ENCODE measurements at regions not wholly inside any gene's neighbourhood (a gene's known extent, or its start where the extent isn't known, plus 50 kb on each side); places are given as distances from the start of the nearest gene placed in this dataset.
"Not testable (repeated sequence)": the region's sequence is repeated elsewhere in the genome, so short reads cannot be mapped to it uniquely, and the experiment has no call there.

DNA sequence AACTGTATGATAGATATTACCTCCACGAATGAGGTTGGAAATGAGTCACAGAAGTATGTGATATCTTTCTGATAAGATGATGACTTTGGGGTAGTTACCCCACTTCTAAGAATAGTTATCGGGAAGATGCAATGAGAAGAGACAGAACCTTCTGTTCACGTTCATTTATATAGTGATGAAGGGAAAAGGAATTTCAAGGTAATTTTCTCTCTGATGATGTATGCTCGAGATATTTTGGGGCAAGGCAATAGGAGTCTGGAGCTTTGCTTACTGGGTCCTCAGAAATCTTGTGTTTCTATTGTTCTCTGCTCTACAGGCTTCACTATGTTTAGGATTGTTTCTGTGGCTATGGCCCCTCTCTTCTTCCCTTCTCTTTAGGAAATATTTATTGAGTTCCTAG, 1389.6 kb downstream of the CDH8 start:
- DNase-seq: no peak

DNA sequence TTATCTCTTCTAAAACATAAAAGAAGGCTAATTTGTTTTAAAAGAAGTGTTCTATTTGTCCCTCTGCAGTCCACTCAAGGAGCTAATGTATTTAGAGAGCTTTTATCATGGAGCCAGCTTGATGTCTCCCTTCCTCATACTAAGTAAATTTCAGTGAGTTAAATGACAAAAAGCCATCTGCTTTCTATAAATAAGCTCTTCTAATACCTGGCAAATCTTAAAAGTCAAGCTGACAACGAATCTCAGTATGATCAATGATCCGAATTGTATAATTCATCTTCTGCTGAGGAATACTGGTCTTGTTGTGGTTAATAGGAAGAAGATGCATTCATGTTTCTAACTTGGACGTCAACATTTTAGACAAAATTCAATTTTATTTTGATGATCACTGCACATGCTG, 1390.7 kb downstream of the CDH8 start:
- DNase-seq: no peak

DNA sequence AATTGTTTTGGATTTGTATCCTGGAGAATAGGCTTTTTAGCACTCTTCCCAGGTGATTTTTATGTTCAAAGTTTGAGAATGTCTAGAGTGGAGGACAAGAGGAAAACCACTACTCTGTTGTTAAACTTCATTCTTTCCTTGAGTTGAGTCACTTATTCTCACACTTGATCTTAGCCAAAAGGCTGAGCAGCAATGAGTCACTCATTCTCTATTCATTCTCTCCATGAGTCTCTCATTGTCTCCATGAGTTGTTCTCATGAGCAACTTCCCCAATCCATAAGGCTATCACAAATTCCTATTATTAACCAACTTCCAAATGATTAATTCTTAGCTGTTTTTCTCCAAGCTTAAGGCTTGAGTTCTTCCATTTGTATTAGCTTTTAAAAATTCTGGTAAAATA, 1393.3 kb downstream of the CDH8 start:
- DNase-seq: no peak

DNA sequence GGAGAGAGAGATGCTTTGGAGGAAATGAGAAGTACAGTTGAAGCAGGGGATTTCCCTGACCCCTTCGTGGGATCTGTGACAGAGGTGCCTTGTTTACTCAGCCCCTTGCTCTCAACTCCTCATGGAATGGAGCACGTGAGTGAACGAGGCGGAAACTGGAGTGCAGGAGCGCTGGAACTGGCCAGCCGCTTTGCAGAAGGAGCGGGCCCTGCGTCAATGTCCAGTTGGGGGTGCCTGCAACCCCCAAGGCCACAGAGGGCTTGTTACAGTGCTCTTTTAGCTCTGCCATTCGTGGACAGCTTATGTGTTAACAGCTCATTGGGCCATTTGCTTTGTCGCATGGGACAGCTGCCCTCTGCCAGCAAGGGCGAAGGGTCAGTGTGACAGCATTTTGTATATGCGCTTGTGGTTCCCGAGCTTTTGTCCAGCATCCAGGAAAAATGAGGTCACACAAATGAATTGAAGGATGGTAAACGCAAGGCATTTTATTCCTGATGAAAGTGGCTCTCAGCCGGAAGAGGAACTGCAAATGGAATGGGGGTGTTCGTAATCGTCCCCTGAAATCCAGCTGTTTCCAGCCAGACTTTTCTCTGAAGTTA, 1395.1 kb downstream of the CDH8 start:
- DNase-seq: no peak

DNA sequence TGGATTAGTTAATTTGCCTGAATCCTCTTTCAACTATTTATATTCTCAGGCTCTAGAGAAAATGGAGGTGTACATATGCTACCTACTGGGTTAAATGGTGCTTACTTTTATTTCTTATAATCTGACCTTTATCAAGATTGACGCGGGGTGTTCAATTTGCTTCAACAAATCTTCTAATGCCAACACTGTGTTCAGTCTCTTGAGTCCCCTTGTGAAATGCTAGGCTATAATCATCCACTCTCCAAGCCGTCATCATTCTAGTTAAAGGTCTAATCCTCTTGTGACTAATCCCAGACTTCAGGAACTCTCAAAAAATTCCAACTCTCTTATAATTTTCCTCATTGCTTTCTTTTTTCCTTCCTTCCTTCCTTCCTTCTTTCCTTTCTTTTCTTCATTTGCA, 1396.2 kb downstream of the CDH8 start:
- DNase-seq: no peak

DNA sequence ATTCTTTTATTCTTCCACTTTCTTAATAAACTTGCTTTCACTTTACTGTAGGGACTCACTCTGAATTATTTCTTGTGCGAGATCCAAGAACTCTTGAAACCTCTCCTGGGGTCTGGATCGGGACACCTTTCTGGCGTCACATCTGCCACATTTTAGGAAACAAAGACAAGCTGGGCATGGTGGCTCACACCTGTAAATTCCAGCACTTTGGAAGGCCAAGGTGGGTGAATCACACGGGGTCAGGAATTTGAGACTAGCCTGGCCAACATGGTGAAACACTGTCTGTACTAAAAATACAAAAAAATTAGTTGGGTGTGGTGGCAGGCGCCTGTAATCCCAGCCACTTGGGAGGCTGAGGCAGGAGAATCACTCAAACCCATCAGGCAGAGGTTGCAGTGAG, 1399.6 kb downstream of the CDH8 start:
- not testable (repeated sequence) for DNase-seq

DNA sequence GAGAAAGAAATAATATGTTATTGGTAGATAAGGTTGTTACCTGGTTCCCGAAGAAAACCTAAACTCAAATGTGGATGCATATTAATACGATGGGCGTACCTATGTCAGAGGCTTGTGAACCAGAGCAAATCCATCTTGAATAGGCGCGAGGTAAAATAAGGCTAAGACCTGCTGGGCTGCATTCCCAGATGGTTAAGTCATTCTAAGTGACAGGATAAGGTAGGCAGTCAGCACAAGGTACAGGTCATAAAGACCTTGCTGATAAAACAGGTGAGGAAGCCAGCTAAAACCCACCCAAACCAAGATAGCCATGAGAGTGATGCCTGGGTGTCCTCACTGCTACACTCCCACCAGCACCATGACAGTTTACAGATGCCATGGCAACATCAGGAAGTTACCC, 1400.1 kb downstream of the CDH8 start:
- no peak for DNase-seq

DNA sequence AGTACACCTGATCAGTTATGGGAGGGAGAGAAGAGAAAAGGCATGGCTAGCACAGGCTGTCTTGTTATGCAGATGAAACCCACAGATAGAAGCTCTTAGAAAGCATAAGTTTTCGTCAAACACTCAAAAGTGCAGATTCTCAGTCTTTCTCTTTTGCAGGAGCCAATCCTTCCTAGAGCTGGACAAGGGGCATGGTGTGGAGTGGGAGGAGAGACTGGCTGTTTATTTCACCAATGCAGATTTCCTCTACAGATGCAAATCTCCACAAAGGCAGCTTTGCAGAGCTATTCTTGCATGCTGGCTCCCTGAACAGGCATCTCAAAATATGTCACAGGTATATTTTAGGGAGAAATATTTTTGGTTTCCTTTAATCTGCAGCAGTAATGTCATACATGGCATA, 1400.7 kb downstream of the CDH8 start:
- no peak for DNase-seq

DNA sequence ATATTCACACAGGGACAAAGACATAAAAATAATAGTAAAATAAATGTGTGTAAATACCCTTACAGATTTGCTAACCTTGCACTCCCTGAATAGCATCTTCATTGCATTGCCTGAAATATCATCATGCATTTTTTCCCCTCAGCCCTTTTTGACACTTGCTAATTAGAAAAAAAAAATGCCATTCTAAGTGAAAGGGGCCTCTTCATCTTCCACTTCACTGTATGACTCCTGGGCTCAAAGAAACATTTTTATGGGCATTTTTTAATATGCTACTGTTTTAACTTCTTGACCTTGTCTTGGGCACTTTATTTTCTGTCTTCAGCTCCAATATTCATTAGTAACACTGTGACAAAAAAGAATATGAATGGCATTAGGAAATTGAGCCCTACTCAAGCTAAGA, 1424.4 kb downstream of the CDH8 start:
- DNase-seq: no peak

DNA sequence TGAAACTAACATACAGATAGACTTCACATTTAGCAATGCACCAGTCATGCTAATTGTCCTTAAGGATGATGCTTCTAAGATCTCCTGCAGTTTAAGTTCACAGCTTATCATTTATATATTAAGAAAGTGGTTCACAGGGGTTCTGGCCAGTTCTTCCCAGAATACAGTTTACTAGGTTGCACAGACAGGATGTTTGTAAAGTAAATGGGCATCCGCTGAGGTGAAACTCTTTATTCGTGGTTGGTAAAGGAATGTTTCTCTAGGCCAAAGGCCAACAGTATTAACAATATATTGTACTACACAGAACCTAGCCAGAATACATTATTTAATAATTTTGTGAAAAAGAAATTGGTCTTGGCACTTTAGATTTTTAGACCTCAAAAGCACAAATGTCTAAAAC, 1427.3 kb downstream of the CDH8 start:
- no peak for DNase-seq

DNA sequence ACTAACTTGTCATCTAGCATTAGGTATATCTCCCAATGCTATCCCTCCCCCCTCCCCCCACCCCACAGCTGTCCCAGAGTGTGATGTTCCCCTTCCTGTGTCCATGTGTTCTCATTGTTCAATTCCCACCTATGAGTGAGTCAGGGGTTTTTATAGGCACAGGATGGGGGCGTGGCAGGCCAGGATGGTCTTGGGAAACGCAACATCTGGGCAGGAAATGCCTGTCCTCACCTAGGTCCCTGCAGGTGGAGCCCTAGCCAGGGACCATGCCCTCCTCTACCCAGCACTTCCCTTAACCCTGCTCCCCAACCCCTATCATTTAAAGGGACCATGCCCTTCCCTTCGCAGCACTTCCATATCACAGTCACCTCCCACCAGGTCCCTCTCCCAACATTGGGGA, 1430.6 kb downstream of the CDH8 start:
- DNase-seq: not testable (repeated sequence)

DNA sequence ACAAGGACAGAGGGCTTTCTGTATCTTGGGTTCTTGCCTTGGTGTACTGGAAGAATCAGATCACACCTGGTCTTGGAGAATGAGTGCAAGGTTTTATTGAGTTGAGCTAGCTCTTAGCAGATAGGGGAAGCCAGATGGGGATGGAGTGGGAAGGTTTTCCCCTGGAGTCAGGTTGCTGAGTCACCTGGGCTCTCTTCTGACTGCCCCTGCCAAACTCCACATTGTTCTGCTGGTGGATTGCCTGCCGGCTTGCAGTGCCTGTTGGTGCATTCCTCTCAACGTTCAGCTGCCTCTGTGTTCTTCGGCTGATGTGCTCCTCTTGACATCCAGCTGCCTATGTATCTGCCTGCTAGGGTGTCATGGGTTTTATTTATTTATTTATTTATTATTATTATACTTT, 1431.1 kb downstream of the CDH8 start:
- DNase-seq: no peak

DNA sequence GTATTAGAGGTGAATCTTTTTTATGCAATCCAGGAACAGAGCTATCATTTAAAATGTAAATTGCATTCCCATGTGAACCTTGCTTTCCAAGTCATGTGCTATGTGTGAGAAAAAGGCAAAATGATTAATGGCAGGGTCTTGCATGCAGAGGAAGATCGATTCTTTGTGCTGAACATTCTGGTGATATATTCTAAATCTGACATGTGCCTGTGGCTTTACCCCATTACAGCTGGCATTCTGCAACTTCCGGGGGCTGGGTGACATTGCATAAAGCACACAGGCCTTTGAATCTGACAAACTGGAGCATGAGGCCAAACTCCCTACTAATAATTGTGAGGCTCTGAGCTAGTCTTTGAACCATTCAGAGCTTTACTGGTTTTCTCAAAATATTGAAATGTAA, 1449.7 kb downstream of the CDH8 start:
- no peak for DNase-seq

DNA sequence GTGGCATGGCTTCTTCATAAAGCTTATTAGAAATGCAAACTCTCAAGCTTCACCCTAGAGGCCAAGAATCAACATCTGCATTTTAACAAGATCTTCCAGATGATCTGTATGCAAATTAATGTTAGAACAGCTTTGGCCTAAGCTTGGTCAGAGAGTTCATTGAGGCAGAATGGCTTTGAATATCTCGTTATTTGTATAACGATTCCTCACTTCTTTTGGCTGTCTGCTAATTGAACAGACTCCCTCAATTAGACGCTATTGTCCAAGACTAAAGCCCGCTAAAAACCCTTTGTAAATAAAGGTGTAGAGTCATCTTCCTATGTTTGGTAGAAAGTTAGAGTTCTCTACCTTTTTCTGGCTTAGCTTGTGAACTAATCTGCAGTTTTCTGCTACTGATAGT, 1453.7 kb downstream of the CDH8 start:
- no peak for DNase-seq

DNA sequence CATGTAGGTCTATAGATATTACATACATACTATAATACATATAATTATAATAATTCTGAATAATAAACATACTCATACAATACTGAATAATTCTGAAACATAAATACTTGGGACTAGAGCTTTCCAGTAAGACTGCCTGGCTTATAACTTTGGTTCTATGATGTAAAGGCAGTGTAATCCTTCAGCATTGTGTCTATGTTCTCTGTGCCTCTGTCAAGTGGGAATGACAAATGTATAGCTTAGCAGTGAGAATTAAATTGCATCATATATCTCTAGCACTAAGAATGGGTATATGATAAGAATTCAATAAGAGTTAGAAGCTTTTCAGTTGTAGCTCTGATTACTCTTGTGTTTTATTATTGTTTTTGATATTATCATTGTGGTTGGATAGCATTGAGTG, 1469.3 kb downstream of the CDH8 start:
- no peak for DNase-seq

DNA sequence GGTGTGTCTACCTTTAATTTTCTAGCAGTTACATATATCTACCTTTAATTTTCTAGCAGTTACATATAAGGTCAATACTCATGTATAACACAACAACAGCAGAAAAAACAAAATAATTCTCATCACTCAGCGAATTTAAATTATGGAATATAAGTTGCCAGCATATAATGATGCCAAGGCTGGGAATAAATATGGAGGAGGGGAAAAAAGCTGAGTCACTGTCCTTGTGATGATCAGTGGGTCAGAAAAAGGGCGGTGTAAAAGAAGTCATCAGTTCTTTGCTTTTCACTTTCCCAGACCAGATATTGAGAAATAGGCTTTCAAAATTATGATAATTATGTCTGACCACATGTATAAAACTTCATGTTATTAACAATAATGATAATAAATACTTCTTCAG, 1471.7 kb downstream of the CDH8 start:
- no peak for DNase-seq

DNA sequence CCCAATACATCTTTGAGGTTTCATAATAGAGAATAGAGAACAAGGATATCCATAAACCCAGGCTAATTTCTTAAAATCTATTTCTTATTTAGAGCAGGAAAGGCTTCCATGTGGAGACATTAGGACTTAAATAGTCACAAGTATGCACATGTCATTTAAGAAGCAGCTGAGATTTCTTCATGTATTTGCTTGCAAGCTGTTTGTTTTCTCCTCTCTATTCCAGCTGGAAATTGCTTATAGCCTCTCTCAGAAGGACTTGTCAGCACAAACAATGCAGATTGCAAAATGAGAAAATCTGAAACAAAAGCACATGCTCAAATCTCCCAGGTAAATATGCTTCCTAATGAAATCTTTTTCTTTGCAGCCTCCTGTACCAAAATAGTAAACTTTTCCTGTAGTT, 1473.1 kb downstream of the CDH8 start:
- no peak for DNase-seq

DNA sequence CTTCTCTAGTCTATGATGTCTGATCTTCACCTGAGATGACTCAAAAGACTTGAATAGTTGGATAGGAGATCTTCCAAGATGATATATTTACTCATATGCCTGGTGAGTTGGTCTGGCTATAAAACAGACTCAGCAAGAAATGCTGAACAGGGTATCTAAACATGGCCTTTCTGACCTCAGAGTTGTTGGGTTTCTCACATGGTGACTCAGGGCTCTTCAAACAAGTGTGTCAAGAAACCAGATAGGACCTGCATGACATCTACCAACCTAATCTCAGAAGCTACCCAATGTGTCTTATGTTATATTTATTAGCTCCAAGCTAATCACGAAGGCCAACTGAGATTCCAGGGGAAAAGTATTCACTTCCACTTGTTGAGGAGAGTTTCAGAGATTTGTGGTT, 1477.3 kb downstream of the CDH8 start:
- DNase-seq: no peak

DNA sequence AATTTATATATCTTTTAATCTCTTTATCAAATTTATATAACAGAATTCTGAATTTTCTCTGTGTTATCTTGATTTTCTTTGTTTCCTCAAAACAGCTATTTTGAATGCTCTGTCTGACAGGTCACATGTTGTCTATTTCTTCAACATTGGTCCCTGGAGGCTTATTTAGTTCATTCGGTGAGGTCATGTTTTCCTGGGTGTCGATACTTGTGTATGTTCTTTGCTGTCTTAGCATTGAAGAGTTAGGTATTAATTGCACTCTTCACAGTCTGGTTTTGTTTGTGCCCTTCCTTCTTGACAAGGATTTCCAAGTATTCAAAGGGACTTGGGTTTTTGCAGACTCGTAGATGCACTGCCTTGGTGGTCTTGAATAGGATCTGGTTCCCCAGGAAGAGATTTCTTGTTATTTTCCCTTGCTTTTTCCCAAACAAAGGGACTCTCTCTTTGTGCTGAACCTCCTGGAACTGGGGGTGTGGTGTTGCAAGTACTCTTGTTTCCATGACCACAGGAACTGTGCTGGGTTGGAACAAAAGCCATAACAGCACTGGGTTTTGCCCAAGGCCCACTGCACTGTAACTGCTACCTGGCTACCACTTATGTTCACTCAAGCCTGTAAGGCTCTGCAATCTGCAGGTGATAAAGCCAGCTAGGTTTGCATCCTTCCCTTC, 1483.0 kb downstream of the CDH8 start:
- no peak for DNase-seq

DNA sequence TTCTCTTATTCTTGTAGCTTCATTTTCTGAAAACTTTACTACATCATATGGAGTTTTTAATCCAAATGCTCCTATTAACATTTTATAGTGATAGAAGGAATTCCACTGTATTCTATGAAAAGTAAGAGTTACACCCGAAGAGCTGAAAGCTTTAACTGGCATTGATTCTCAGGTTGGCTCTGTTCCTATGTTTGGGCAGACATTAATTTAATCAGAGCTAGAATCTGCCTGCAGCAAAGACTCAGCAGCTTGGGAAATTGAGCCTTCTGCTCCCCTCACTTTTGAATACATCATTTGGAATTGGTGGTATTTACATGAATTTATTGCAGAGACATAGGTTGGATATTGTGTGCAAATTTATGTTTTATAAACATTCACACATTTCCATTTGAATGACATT, 1494.7 kb downstream of the CDH8 start:
- no peak for DNase-seq

DNA sequence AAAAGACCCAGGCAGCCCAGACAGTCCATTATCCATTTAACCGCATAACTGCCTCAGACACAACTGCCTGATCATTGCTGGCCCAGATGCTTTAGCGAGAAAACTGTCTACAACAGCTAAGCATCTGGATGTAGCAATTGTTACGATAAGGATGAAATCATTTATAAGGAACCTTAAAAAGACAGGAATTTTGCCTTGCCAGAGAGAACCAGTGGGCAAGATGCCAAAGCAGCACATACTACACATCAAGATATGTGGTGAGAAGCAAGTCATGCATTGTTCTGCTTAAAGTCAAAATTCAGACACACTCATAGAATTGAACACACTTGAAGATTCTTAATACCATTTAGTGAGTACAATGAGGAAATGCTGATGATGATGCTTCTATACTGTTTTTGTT, 1525.3 kb downstream of the CDH8 start:
- no peak for DNase-seq

DNA sequence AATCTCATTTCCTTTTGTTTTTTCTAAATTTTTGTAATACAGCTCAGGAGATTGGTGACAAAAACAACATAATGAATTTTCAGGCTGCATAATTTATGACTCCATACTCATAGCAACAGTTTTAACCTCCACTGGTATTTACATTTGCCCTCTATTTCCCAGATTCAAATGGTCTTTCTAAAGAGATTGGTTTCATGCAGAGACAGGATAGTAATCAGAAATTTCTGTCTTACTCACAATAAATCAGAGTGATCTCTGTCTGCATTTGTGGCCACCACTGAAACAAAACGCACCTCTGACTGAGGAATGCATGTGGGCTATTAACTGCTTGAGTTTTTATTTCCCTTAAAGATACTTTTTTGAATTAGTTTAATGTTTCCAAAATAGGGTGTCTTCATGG, 1526.0 kb downstream of the CDH8 start:
- no peak for DNase-seq

DNA sequence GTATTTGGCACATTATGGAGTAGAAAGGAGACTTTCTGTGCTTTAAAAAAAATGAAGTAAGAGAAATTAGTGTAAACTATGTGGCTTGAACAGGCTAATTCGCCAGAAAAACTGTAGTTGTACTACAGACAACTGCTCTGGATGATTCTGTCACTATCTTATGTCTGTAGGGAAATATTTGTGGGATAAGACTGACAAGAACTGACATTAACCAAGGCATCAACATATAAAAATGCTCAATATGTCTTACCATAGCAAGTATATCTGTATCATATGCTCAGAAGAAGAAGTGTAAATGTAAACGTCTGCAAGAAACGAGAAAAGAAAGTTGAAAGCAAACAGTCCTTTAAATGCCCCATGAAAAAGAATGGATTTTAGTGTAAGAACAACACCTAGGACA, 1545.0 kb downstream of the CDH8 start:
- no peak for DNase-seq

DNA sequence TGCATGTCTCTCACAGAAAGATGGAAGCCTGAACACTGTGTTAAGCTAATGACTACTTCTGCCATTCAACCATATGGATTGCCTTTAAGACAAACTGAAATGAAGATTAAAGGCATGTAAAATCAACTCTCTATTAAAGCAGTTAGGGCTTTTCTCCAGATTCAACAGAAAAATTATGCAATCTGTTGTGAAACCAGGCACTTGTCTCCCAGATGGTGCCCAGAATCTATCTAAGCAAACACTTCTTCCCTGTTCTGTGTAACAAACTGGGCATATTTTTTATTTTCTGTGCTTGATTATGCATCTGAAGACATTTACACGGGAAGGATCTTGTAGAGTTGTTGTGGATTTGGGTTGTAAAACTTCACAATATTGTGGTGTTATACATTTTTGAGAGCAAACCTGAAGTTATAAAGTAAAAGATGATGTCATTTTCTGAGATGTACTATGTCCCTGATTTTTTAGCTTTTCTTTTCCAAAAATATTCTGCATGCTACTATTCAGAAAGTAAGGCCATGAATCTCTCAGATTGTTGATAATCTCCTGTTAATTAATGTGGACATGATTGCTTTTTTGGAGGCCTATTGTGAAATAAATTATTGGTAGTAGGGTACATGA, 1550.3 kb downstream of the CDH8 start:
- DNase-seq: no peak

DNA sequence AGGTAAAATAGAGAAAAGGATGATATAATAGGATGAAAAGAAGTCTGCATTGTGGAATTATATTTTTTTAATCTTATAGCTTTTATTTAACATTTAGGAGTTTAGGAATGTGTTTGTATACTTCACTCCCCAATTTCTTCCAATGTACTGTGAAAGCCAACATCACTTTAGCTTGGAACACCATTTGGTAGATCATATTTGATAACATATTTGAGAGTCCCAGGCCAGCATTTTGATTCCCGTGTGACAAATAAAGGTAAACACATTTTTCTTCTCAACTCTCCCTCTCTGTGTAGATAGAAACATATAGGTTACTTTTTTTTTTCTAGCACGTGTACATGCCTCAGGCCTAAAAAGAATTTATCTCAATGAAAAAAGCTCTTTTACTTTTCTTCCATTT, 1551.3 kb downstream of the CDH8 start:
- no peak for DNase-seq
